ENCODE measurements at regions not wholly inside any gene's neighbourhood (a gene's known extent, or its start where the extent isn't known, plus 50 kb on each side); places are given as distances from the start of the nearest gene placed in this dataset.
"Not testable (repeated sequence)": the region's sequence is repeated elsewhere in the genome, so short reads cannot be mapped to it uniquely, and the experiment has no call there.

- Mint-ChIP-seq H3K27ac (no peak overlapping the region), H3K4me1 (ENCODE audit: low read depth) (peaks cover 2% of the 10 kb centered on the region), H3K36me3 (ENCODE audit: low read depth) (no peaks in the 10 kb centered on the region), H3K9me3 (no peaks in the 10 kb centered on the region), H3K27me3 (no peaks in the 10 kb centered on the region), H3K4me3 (no peak overlapping the region)
- no peak for ATAC-seq
- DNase-seq = no peak
- no peak for TF ChIP-seq CTCF (IDR thresholded peaks at IDR 0.05)
- CTCF ChIA-PET = no interaction called here
- intact Hi-C loops (cut with micrococcal nuclease) = no loop called here
- POLR2A ChIA-PET = no interaction called here
Measured at GRCh38 chr20:5667705-5668528, 57.1 kb upstream of the GPCPD1 start.

- ATAC-seq (no peak), DNase-seq (no peak)
- Mint-ChIP-seq H3K27me3 (no peaks in the 10 kb centered on the region), H3K4me1 (ENCODE audit: low read depth) (no peaks in the 10 kb centered on the region), H3K27ac (no peak overlapping the region), H3K4me3 (no peak overlapping the region), H3K36me3 (ENCODE audit: low read depth) (no peaks in the 10 kb centered on the region), H3K9me3 (no peaks in the 10 kb centered on the region)
- ChIA-PET POLR2A (no interaction called here), CTCF (no interaction called here)
- TF ChIP-seq CTCF (IDR thresholded peaks at IDR 0.05) = no peak
- intact Hi-C loops (cut with micrococcal nuclease) = no loop called here
Measured at GRCh38 chr20:5665417-5665816, 54.6 kb upstream of the GPCPD1 start.

- no peak for DNase-seq
- Mint-ChIP-seq H3K36me3 (ENCODE audit: low read depth) (no peaks in the 10 kb centered on the region), H3K4me1 (ENCODE audit: low read depth) (peaks cover 11% of the 10 kb centered on the region), H3K27ac (no peak overlapping the region), H3K4me3 (no peak overlapping the region), H3K9me3 (no peaks in the 10 kb centered on the region), H3K27me3 (no peaks in the 10 kb centered on the region)
- intact Hi-C loops (cut with micrococcal nuclease) = no loop called here
- CTCF ChIA-PET = interaction anchor here (1.0 to 1.2 kb wide), 2 partner anchors 16 to 18 kb away, joined by 3 read pairs; no protein-coding TSS in a partner anchor
- TF ChIP-seq CTCF (IDR thresholded peaks at IDR 0.05) = no peak
- POLR2A ChIA-PET = no interaction called here
- ATAC-seq = no peak
Measured at GRCh38 chr20:5663396-5663795, 52.6 kb upstream of the GPCPD1 start.

GRCh38 chr20:5662769-5663168, 52.0 kb upstream of the GPCPD1 start:
- DNase-seq = no peak
- TF ChIP-seq CTCF (IDR thresholded peaks at IDR 0.05) = no peak
- Mint-ChIP-seq H3K4me1 (ENCODE audit: low read depth) (peaks cover 11% of the 10 kb centered on the region), H3K36me3 (ENCODE audit: low read depth) (no peaks in the 10 kb centered on the region), H3K9me3 (no peaks in the 10 kb centered on the region), H3K27me3 (no peaks in the 10 kb centered on the region), H3K27ac (no peak overlapping the region), H3K4me3 (no peak overlapping the region)
- intact Hi-C loops (cut with micrococcal nuclease) = no loop called here
- ATAC-seq = no peak
- ChIA-PET CTCF (interaction anchor here (1.2 kb wide), 1 partner anchor 18 kb away, joined by 3 read pairs; no protein-coding TSS in a partner anchor), POLR2A (no interaction called here)

- H3K4me1 Mint-ChIP-seq (ENCODE audit: low read depth) = peaks cover 11% of the 10 kb centered on the region
- H3K27ac Mint-ChIP-seq; DNase-seq; intact Hi-C loops (cut with micrococcal nuclease); H3K9me3 Mint-ChIP-seq; H3K36me3 Mint-ChIP-seq (ENCODE audit: low read depth); CTCF ChIA-PET; H3K27me3 Mint-ChIP-seq; H3K4me3 Mint-ChIP-seq; ATAC-seq: not testable (repeated sequence)
- POLR2A ChIA-PET = interaction anchor here (0.7 kb wide), 1 partner anchor 542 kb away, joined by 3 read pairs; no protein-coding TSS in a partner anchor
Measured at GRCh38 chr20:5660756-5661155, 50.0 kb upstream of the GPCPD1 start.

Measured in activated CD8-positive, alpha-beta T cell treated with anti-CD3 and anti-CD28 coated beads for 36 hours (primary cell).